ENCODE measurements at regions not wholly inside any gene's neighbourhood (a gene's known extent, or its start where the extent isn't known, plus 50 kb on each side); places are given as distances from the start of the nearest gene placed in this dataset.

DNA sequence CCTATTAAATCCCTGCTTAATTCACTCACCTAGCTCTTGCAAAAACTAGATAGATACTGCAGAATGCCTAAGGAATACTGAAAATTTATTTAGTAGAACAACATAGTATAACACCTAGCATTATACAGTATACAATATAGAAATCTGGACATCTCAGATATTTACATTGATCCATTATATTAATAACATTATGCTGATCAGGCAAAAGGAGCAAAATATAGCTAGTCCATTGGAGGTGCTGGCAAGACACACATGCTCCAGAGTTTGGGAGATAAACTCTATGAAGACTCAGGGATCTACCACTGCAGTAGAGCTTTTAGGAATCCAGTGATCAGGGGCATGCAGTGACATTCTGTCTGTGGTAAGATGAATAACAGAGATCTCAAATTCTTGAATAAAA is 357.6 kb downstream of the TBC1D4 start:
- CTCF ChIA-PET, result no interaction called here
- Histone ChIP-seq H3K4me1 (ENCODE audit: insufficient read depth, low read length) (no peaks in the 10 kb centered on the region), H3K36me3 (ENCODE audit: insufficient read depth, low read length) (no peaks in the 10 kb centered on the region), H3K9me3 (ENCODE audit: control insufficient read depth in 1 of 2, insufficient read depth in 1 of 2, low read length in 2 of 2) (no peaks in the 10 kb centered on the region), H3K27me3 (ENCODE audit: control insufficient read depth in 1 of 2, insufficient read depth in 2 of 2, low read length in 2 of 2) (no peaks in the 10 kb centered on the region), H3K27ac (ENCODE audit: low read depth in 1 of 2, low read length in 2 of 2) (no peak overlapping the region), H3K4me3 (ENCODE audit: low read length) (no peak overlapping the region)
- no peak for DNase-seq
- intact Hi-C loops (cut with DNase I, micrococcal nuclease), result no loop called here
- Mint-ChIP-seq H3K9me3 (no peaks in the 10 kb centered on the region), H3K4me1 (ENCODE audit: low read depth) (no peaks in the 10 kb centered on the region), H3K36me3 (ENCODE audit: low read depth) (no peaks in the 10 kb centered on the region), H3K27me3 (peaks cover 26% of the 10 kb centered on the region), H3K4me3 (no peak overlapping the region), H3K27ac (no peak overlapping the region)
- POLR2A ChIA-PET, result no interaction called here
- no peak for TF ChIP-seq CTCF (IDR thresholded peaks at IDR 0.05)
- no peak for ATAC-seq (ENCODE audit: poor library complexity)

DNA sequence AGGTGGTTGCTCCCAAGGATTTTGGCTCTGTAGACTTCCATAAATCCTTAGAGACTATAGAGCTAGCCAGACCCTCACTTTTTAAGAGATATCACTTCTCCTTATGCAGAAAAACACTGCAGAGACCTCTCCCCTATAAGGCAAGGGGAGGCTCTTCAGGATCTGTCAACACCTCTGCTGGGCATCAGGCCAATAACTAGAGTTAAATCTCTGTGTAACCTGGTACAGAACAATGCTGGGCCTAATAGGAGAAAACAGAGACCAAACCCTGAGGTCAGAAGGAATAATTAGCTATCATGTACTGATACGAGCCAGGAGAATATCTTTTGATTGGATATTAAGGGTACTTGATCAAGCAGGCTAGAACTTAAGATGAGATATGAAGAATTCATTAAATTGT is 358.5 kb downstream of the TBC1D4 start:
- H3K27ac ChIP-seq (ENCODE audit: low read depth in 1 of 2, low read length in 2 of 2), result no peak overlapping the region
- CTCF ChIA-PET, result no interaction called here
- no peaks in the 10 kb centered on the region for H3K27me3 ChIP-seq (ENCODE audit: control insufficient read depth in 1 of 2, insufficient read depth in 2 of 2, low read length in 2 of 2)
- Mint-ChIP-seq H3K36me3 (ENCODE audit: low read depth) (no peaks in the 10 kb centered on the region), H3K4me1 (ENCODE audit: low read depth) (no peaks in the 10 kb centered on the region), H3K27me3 (peaks cover 29% of the 10 kb centered on the region), H3K27ac (no peak overlapping the region), H3K4me3 (no peak overlapping the region), H3K9me3 (no peaks in the 10 kb centered on the region)
- no peak for TF ChIP-seq CTCF (IDR thresholded peaks at IDR 0.05)
- no peak for DNase-seq
- no peak for ATAC-seq (ENCODE audit: poor library complexity)
- H3K4me1 ChIP-seq (ENCODE audit: insufficient read depth, low read length), result no peaks in the 10 kb centered on the region
- no peaks in the 10 kb centered on the region for H3K36me3 ChIP-seq (ENCODE audit: insufficient read depth, low read length)
- no peaks in the 10 kb centered on the region for H3K9me3 ChIP-seq (ENCODE audit: control insufficient read depth in 1 of 2, insufficient read depth in 1 of 2, low read length in 2 of 2)
- intact Hi-C loops (cut with DNase I, micrococcal nuclease), result no loop called here
- H3K4me3 ChIP-seq (ENCODE audit: low read length), result no peak overlapping the region
- POLR2A ChIA-PET, result no interaction called here

DNA sequence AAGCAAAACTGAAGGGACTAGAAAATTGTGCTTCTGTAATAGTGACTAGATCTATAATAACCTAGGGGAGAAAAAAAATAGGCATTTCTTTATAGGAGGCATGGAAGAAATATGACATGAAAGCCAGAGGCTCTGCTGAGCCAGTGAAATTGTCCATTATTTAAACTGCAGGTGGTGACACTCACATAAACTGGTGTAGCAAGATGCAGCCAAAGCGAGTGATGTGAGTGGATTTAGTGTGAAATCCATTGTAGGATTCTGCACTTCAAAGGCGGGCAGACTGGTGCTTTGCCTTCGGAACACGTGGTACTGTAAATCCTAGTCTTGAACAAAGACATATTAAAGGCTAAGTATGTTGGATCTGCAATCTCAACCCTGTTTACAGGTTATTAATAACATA is 361.9 kb downstream of the TBC1D4 start:
- H3K27ac Mint-ChIP-seq, result no peak overlapping the region

More for the DNA sequence above, 361.9 kb downstream of the TBC1D4 start:
- no peaks in the 10 kb centered on the region for H3K27me3 ChIP-seq (ENCODE audit: control insufficient read depth in 1 of 2, insufficient read depth in 2 of 2, low read length in 2 of 2)
- no peaks in the 10 kb centered on the region for H3K4me1 ChIP-seq (ENCODE audit: insufficient read depth, low read length)
- TF ChIP-seq CTCF (IDR thresholded peaks at IDR 0.05), result no peak
- POLR2A ChIA-PET, result no interaction called here
- Mint-ChIP-seq H3K36me3 (ENCODE audit: low read depth) (no peaks in the 10 kb centered on the region), H3K9me3 (no peaks in the 10 kb centered on the region), H3K27me3 (peaks cover 25% of the 10 kb centered on the region), H3K4me1 (ENCODE audit: low read depth) (no peaks in the 10 kb centered on the region), H3K4me3 (no peak overlapping the region)
- ATAC-seq (ENCODE audit: poor library complexity), result no peak
- no peaks in the 10 kb centered on the region for H3K36me3 ChIP-seq (ENCODE audit: insufficient read depth, low read length)
- no peak overlapping the region for H3K4me3 ChIP-seq (ENCODE audit: low read length)
- intact Hi-C loops (cut with DNase I, micrococcal nuclease), result no loop called here
- H3K9me3 ChIP-seq (ENCODE audit: control insufficient read depth in 1 of 2, insufficient read depth in 1 of 2, low read length in 2 of 2), result no peaks in the 10 kb centered on the region
- no peak overlapping the region for H3K27ac ChIP-seq (ENCODE audit: low read depth in 1 of 2, low read length in 2 of 2)
- no peak for DNase-seq
- CTCF ChIA-PET, result interaction anchor here (0.9 kb wide), 1 partner anchor 45 kb away, joined by 3 read pairs; no protein-coding TSS in a partner anchor
